ENCODE measurements at regions not wholly inside any gene's neighbourhood (a gene's known extent, or its start where the extent isn't known, plus 50 kb on each side); places are given as distances from the start of the nearest gene placed in this dataset.

- no peak for TF ChIP-seq POLR2A (IDR thresholded peaks at IDR 0.05; ENCODE audit: borderline replicate concordance, extremely low read depth, insufficient read depth, insufficient read length)
- no peak for TF ChIP-seq CEBPB (IDR thresholded peaks at IDR 0.05; ENCODE audit: low read depth)
- no peak for TF ChIP-seq POLR2AphosphoS5 (IDR thresholded peaks at IDR 0.05; ENCODE audit: low read depth, low read length)
- TF ChIP-seq, protein P1, sequence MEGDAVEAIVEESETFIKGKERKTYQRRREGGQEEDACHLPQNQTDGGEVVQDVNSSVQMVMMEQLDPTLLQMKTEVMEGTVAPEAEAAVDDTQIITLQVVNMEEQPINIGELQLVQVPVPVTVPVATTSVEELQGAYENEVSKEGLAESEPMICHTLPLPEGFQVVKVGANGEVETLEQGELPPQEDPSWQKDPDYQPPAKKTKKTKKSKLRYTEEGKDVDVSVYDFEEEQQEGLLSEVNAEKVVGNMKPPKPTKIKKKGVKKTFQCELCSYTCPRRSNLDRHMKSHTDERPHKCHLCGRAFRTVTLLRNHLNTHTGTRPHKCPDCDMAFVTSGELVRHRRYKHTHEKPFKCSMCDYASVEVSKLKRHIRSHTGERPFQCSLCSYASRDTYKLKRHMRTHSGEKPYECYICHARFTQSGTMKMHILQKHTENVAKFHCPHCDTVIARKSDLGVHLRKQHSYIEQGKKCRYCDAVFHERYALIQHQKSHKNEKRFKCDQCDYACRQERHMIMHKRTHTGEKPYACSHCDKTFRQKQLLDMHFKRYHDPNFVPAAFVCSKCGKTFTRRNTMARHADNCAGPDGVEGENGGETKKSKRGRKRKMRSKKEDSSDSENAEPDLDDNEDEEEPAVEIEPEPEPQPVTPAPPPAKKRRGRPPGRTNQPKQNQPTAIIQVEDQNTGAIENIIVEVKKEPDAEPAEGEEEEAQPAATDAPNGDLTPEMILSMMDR (IDR thresholded peaks at IDR 0.05 in 2 of 3, conservative IDR thresholded peaks at IDR 0.05 in 1 of 3; ENCODE audit: borderline replicate concordance in 1 of 3, insufficient read depth in 1 of 3, low read depth in 2 of 3, low read length in 2 of 3): no peak
- no peak for TF ChIP-seq RAD21 (IDR thresholded peaks at IDR 0.05; ENCODE audit: low read depth)
- no peak for TF ChIP-seq TCF7L2 (IDR thresholded peaks at IDR 0.05; ENCODE audit: borderline replicate concordance, extremely low read depth, insufficient read depth, insufficient read length)
- no peak for TF ChIP-seq JUND (IDR thresholded peaks at IDR 0.05)
- TF ChIP-seq SP1 (IDR thresholded peaks at IDR 0.05; ENCODE audit: low read depth): no peak
- TF ChIP-seq, protein P2, sequence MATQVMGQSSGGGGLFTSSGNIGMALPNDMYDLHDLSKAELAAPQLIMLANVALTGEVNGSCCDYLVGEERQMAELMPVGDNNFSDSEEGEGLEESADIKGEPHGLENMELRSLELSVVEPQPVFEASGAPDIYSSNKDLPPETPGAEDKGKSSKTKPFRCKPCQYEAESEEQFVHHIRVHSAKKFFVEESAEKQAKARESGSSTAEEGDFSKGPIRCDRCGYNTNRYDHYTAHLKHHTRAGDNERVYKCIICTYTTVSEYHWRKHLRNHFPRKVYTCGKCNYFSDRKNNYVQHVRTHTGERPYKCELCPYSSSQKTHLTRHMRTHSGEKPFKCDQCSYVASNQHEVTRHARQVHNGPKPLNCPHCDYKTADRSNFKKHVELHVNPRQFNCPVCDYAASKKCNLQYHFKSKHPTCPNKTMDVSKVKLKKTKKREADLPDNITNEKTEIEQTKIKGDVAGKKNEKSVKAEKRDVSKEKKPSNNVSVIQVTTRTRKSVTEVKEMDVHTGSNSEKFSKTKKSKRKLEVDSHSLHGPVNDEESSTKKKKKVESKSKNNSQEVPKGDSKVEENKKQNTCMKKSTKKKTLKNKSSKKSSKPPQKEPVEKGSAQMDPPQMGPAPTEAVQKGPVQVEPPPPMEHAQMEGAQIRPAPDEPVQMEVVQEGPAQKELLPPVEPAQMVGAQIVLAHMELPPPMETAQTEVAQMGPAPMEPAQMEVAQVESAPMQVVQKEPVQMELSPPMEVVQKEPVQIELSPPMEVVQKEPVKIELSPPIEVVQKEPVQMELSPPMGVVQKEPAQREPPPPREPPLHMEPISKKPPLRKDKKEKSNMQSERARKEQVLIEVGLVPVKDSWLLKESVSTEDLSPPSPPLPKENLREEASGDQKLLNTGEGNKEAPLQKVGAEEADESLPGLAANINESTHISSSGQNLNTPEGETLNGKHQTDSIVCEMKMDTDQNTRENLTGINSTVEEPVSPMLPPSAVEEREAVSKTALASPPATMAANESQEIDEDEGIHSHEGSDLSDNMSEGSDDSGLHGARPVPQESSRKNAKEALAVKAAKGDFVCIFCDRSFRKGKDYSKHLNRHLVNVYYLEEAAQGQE (IDR thresholded peaks at IDR 0.05; ENCODE audit: low read depth): no peak
- TF ChIP-seq, protein P3, sequence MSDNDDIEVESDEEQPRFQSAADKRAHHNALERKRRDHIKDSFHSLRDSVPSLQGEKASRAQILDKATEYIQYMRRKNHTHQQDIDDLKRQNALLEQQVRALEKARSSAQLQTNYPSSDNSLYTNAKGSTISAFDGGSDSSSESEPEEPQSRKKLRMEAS (IDR thresholded peaks at IDR 0.05): no peak
- no peak for TF ChIP-seq YY1 (IDR thresholded peaks at IDR 0.05; ENCODE audit: extremely low read depth, insufficient replicate concordance, low read depth, low read length)
- TF ChIP-seq ELF1 (IDR thresholded peaks at IDR 0.05; ENCODE audit: borderline replicate concordance, low read depth): no peak
- TF ChIP-seq ZNF274 (IDR thresholded peaks at IDR 0.05; ENCODE audit: low read depth, low read length): no peak
Measured at GRCh38 chr13:88217372-88217771, 546.2 kb downstream of the SLITRK5 start.

Measured in HCT116 (cell line).